Right lobe of liver (tissue), 6 donors: ENCODE measurements at regions not wholly inside any gene's neighbourhood (a gene's known extent, or its start where the extent isn't known, plus 50 kb on each side); places are given as distances from the start of the nearest gene placed in this dataset.

Experiments used
- ATAC-seq, 4 donors: fragments of 200-7000 bp; cut with Tn5 transposase; one replicate each; pipeline ENCODE4 v1.9.1; 2020; ENCODE audit warnings: mild to moderate bottlenecking in 4 of 4, moderate library complexity in 4 of 4
- DNase-seq, 3 donors: peaks; one replicate each; pipeline ENCODE4 v3.0.0-alpha.2; 2020
- H3K27ac ChIP-seq, 3 donors: fragments of 200-600 bp; one replicate each; pipeline ENCODE4 v1.8.0; 2022
- H3K27me3 ChIP-seq, 2 donors: fragments of 200-600 bp; one replicate each; pipeline ENCODE4 v1.8.0; 2022
- H3K36me3 ChIP-seq, 4 donors: fragments of 200-600 bp; sonication (generic) in 1 of 4; one replicate each; pipeline versions ENCODE4 v1.5.1 to v1.8.0; 2017 to 2022; ENCODE audit warnings: control low read depth in 1 of 4
- H3K4me1 ChIP-seq, 4 donors: fragments of 200-600 bp; sonication (generic) in 1 of 4; one replicate each; pipeline versions ENCODE4 v1.5.1 to v1.8.0; 2017 to 2022; ENCODE audit warnings: control low read depth in 1 of 4
- H3K4me3 ChIP-seq, 3 donors: fragments of 200-600 bp; one replicate each; pipeline ENCODE4 v1.8.0; 2022
- H3K9me3 ChIP-seq, 4 donors: fragments of 200-600 bp; sonication (generic) in 1 of 4; one replicate each; pipeline versions ENCODE4 v1.5.1 to v1.8.0; 2017 to 2022; ENCODE audit warnings: control low read depth in 1 of 4
- CTCF ChIP-seq, 4 donors: fragments of 200-600 bp in 3 of 4; fragments of 450-650 bp in 1 of 4; IDR thresholded peaks; one replicate each; pipeline versions ENCODE4 v1.5.1 to v1.8.0; 2016 to 2022; ENCODE audit warnings: antibody characterized with exemption in 4 of 4, mild to moderate bottlenecking in 2 of 4
- POLR2A ChIP-seq: fragments of 450-650 bp; IDR thresholded peaks from one replicate; pipeline ENCODE4 v1.6.1; 2017; ENCODE audit warnings: antibody characterized with exemption, mild to moderate bottlenecking
- WGBS: methylation state at CpG from one replicate; pipeline ENCODE4 v1.1.6; 2018; ENCODE audit warnings: low coverage, low lambda C conversion rate; ENCODE audit not compliant: insufficient coverage; ENCODE audit errors: missing lambda C conversion rate; 5-methylcytosine and 5-hydroxymethylcytosine counted together
- intact Hi-C, 2 donors: fragments of 100-400 bp; cut with DNase I; formaldehyde crosslinking; loops; one replicate each; pipeline versions ENCODE4 v1.11.2 to v1.14.1; 2022
- donor health status: DM: no; HTN: yes; CAD: no.
- donor health status: DM: no; HTN: no; CAD: no.
- donor health status: DM: no; HTN: no; CAD: no.
- donor health status: DM: no; HTN: yes; CAD: no.
- donor health status: DM: no; HTN: yes; CAD: no.

GRCh38 chr20:7085467-7085866, 318.0 kb downstream of the BMP2 start:
- 42% methylated on average over 1 of the region's 1 CpG for WGBS
- Histone ChIP-seq H3K4me1 (no peaks in the 10 kb centered on the region), H3K27me3 (no peaks in the 10 kb centered on the region), H3K36me3 (no peaks in the 10 kb centered on the region), H3K4me3 (no peak overlapping the region), H3K27ac (no peak overlapping the region), H3K9me3 (no peaks in the 10 kb centered on the region)
- no peak for DNase-seq
- TF ChIP-seq CTCF (IDR thresholded peaks at IDR 0.05): no peak
- no peak for TF ChIP-seq POLR2A
- intact Hi-C loops: no loop called here
- no peak for ATAC-seq

DNA sequence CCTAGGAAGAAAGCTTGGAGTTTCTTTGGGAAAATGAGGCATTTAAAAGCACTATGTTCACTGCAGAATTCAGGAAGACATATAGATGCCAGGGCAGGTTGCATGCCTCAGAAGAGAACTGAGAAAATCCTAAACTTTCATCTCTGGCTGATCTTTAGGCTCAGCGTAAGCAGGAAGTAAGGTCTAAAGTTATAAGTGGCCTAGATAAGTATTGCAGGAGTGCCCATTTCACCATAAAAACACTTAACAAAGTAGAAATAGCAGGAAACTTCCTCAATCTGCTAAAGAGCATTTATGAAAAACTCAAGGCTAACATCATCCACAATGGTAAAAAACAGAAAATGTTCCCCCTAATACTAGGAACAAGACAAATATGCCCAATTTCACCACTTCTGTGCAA, 320.3 kb downstream of the BMP2 start:
- whole genome bisulfite sequencing: 75% methylated on average over 1 of the region's 1 CpG
- DNase-seq (no peak), ATAC-seq (no peak)
- Histone ChIP-seq H3K4me3 (no peak overlapping the region), H3K4me1 (no peaks in the 10 kb centered on the region), H3K9me3 (no peaks in the 10 kb centered on the region), H3K27me3 (no peaks in the 10 kb centered on the region), H3K36me3 (no peaks in the 10 kb centered on the region), H3K27ac (no peak overlapping the region)
- TF ChIP-seq POLR2A (no peak), CTCF (IDR thresholded peaks at IDR 0.05) (no peak)
- intact Hi-C loops: no loop called here

DNA sequence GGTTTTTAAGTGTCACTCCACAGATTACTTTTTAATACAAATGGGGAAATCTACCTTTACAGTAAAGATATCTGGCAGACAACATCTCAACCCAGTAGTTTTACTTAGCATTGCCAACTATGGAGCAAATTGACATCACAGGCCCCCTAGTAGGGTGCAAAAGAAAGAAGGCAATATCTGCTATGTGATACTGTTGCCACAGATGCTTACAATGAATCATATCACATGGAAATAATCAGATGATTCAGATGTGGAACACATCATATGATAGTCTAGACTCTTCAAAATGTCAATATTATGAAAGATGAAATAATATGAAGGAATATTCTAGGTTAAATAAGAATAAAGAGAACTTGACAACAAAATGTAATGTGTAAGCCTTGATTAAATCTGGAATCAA, 322.5 kb downstream of the BMP2 start:
- TF ChIP-seq POLR2A (no peak), CTCF (IDR thresholded peaks at IDR 0.05) (no peak)
- no peaks in the 10 kb centered on the region for H3K9me3 ChIP-seq
- H3K27me3 ChIP-seq: no peaks in the 10 kb centered on the region
- no peak overlapping the region for H3K27ac ChIP-seq
- no peaks in the 10 kb centered on the region for H3K36me3 ChIP-seq
- H3K4me3 ChIP-seq: no peak overlapping the region
- no peak for DNase-seq
- H3K4me1 ChIP-seq: no peaks in the 10 kb centered on the region
- intact Hi-C loops: no loop called here
- no peak for ATAC-seq

- TF ChIP-seq POLR2A (no peak), CTCF (IDR thresholded peaks at IDR 0.05) (no peak)
- H3K27me3 ChIP-seq: no peaks in the 10 kb centered on the region
- no peak overlapping the region for H3K27ac ChIP-seq
- H3K9me3 ChIP-seq: no peaks in the 10 kb centered on the region
- no peaks in the 10 kb centered on the region for H3K36me3 ChIP-seq
- H3K4me1 ChIP-seq: no peaks in the 10 kb centered on the region
- 35% methylated on average over 2 of the region's 4 CpGs for WGBS
- H3K4me3 ChIP-seq: no peak overlapping the region
- intact Hi-C loops: no loop called here
- ATAC-seq: peak in 2 of 4 donors; percentile 36 to 50
- no peak for DNase-seq
These were observed 323.3 kb downstream of the BMP2 start for GRCh38 chr20:7090811-7091210.

- DNase-seq (no peak), ATAC-seq (no peak)
- H3K4me3 ChIP-seq: no peak overlapping the region
- H3K36me3 ChIP-seq: no peaks in the 10 kb centered on the region
- no peaks in the 10 kb centered on the region for H3K9me3 ChIP-seq
- TF ChIP-seq POLR2A: no peak
- no peak for TF ChIP-seq CTCF (IDR thresholded peaks at IDR 0.05)
- H3K27ac ChIP-seq: no peak overlapping the region
- no peaks in the 10 kb centered on the region for H3K27me3 ChIP-seq
- 63% methylated on average over 4 of the region's 4 CpGs for WGBS
- no peaks in the 10 kb centered on the region for H3K4me1 ChIP-seq
- intact Hi-C loops: no loop called here
These were observed 324.2 kb downstream of the BMP2 start for GRCh38 chr20:7091655-7092054.
